SK-N-SH (cell line): ENCODE measurements at regions not wholly inside any gene's neighbourhood (a gene's known extent, or its start where the extent isn't known, plus 50 kb on each side); places are given as distances from the start of the nearest gene placed in this dataset.

Experiments used
- CTCF ChIA-PET: fragments of 300-600, 350-600 bp; formaldehyde crosslinking; extraction: SDS; loops from one replicate; lab custom pipeline; 2021; lab: Yijun Ruan, JAX
- POLR2A ChIA-PET: fragments of 350-600 bp; sonication (Branson Sonifier 250); formaldehyde crosslinking; extraction: SDS; loops from one replicate; lab custom pipeline; 2020; ENCODE audit warnings: antibody characterized with exemption, inconsistent platforms; lab: Yijun Ruan, JAX
- DNase-seq: peaks from one replicate; pipeline ENCODE4 v3.0.0; 2012
- H2AFZ ChIP-seq: fragments of 200-600 bp; sonication (generic); 2 replicates; pipeline ENCODE4 v1.8.1; 2016; ENCODE audit warnings: antibody characterized with exemption, mild to moderate bottlenecking, low read depth
- H3F3A ChIP-seq: fragments of 200-600 bp; sonication (generic); replicated peaks from 2 replicates; pipeline ENCODE3; 2016; ENCODE audit warnings: antibody characterized with exemption, mild to moderate bottlenecking; ENCODE audit not compliant: insufficient read depth
- H3K27ac ChIP-seq, 2 experiments: fragments of 200-500 bp in 1 of 2; fragments of 200-600 bp in 1 of 2; sonication (Bioruptor generic) in 1 of 2; sonication (generic), shearing (Covaris generic) in 1 of 2; 2 replicates each; pipeline versions ENCODE4 v1.5.1 to v1.6.1; 2014 to 2016; ENCODE audit warnings: low read depth in 2 of 2, inconsistent platforms in 1 of 2, low read length in 1 of 2, mild to moderate bottlenecking in 1 of 2, mixed read lengths in 1 of 2
- H3K27me3 ChIP-seq: fragments of 200-600 bp; sonication (generic), shearing (Covaris generic); 2 replicates; pipeline ENCODE4 v1.6.1; 2016; ENCODE audit warnings: mixed run types; ENCODE audit not compliant: insufficient read depth
- H3K36me3 ChIP-seq, 2 experiments: fragments of 200-500 bp in 1 of 2; fragments of 200-600 bp in 1 of 2; sonication (Bioruptor generic) in 1 of 2; sonication (generic) in 1 of 2; replicated peaks in 1 of 2; 2 replicates each; pipeline versions ENCODE3 to v1.5.1; 2014 to 2016; ENCODE audit warnings: low read length in 1 of 2, mild to moderate bottlenecking in 1 of 2; ENCODE audit not compliant: insufficient read depth in 2 of 2, control insufficient read depth in 1 of 2
- H3K4me1 ChIP-seq, 2 experiments: fragments of 200-500 bp in 1 of 2; fragments of 200-600 bp in 1 of 2; sonication (Bioruptor generic) in 1 of 2; sonication (generic), shearing (Covaris generic) in 1 of 2; 2 replicates each; pipeline versions ENCODE4 v1.5.1 to v1.6.1; 2014 to 2016; ENCODE audit warnings: low read depth in 1 of 2, low read length in 1 of 2, mixed run types in 1 of 2; ENCODE audit not compliant: insufficient read depth in 2 of 2, control insufficient read depth in 1 of 2
- H3K4me2 ChIP-seq: fragments of 200-600 bp; sonication (generic), shearing (Covaris generic); 2 replicates; pipeline ENCODE4 v1.6.1; 2017; ENCODE audit warnings: mixed run types
- H3K4me3 ChIP-seq, 2 experiments: fragments of 200-500 bp in 1 of 2; fragments of 200-600 bp in 1 of 2; sonication (Bioruptor generic) in 1 of 2; sonication (generic), shearing (Covaris generic) in 1 of 2; 2 replicates each; pipeline versions ENCODE4 v1.5.1 to v1.8.1; 2014 to 2016; ENCODE audit warnings: low read depth in 2 of 2, inconsistent platforms in 1 of 2, low read length in 1 of 2, mild to moderate bottlenecking in 1 of 2, mixed read lengths in 1 of 2, moderate library complexity in 1 of 2
- H3K79me2 ChIP-seq: fragments of 200-600 bp; sonication (generic); 2 replicates; pipeline ENCODE4 v1.8.1; 2017; ENCODE audit warnings: mild to moderate bottlenecking; ENCODE audit not compliant: insufficient read depth
- H3K9ac ChIP-seq: fragments of 200-600 bp; sonication (generic); 2 replicates; pipeline ENCODE4 v1.6.1; 2017; ENCODE audit warnings: mixed run types
- H3K9me2 ChIP-seq: fragments of 200-600 bp; sonication (generic); 2 replicates; pipeline ENCODE4 v1.6.1; 2017; ENCODE audit warnings: mixed run types
- H3K9me3 ChIP-seq: fragments of 200-600 bp; sonication (generic); 2 replicates; pipeline ENCODE4 v1.6.1; 2017; ENCODE audit warnings: mixed run types, mild to moderate bottlenecking, moderate library complexity
- H4K20me1 ChIP-seq: fragments of 200-600 bp; sonication (generic); 2 replicates; pipeline ENCODE4 v1.6.1; 2017; ENCODE audit warnings: mild to moderate bottlenecking, mixed run types; ENCODE audit not compliant: insufficient read depth
- CTCF ChIP-seq: fragments of 200-600 bp; sonication (generic); IDR thresholded peaks from 2 replicates; pipeline ENCODE4 v1.6.1; 2017; ENCODE audit warnings: antibody characterized with exemption, mild to moderate bottlenecking, moderate library complexity
- ELF1 ChIP-seq: IDR thresholded peaks from 2 replicates; pipeline ENCODE4 v1.4.0; 2012
- GABPA ChIP-seq: IDR thresholded peaks from 2 replicates; pipeline ENCODE4 v1.4.0; 2012; ENCODE audit warnings: low read depth, mild to moderate bottlenecking
- GATA2 ChIP-seq: sonication (generic); formaldehyde crosslinking; IDR thresholded peaks from 2 replicates; pipeline ENCODE4 v1.5.0; 2020; ENCODE audit warnings: mild to moderate bottlenecking, missing genetic modification reagents
- IRF3 ChIP-seq: fragments of 150-350 bp; IDR thresholded peaks from 2 replicates; pipeline ENCODE4 v1.6.1; 2016; ENCODE audit warnings: mild to moderate bottlenecking, low read depth, low read length
- JUND ChIP-seq: IDR thresholded peaks from 2 replicates; pipeline ENCODE4 v1.4.0; 2012
- MEF2A ChIP-seq: IDR thresholded peaks from 2 replicates; pipeline ENCODE4 v1.4.0; 2012; ENCODE audit warnings: low read depth, borderline replicate concordance
- MXI1 ChIP-seq: IDR thresholded peaks from 2 replicates; pipeline ENCODE4 v1.6.1; 2012; ENCODE audit warnings: mild to moderate bottlenecking, low read depth, low read length, improper control_type of control experiment
- NFIC ChIP-seq: IDR thresholded peaks from 2 replicates; pipeline ENCODE4 v1.4.0; 2012; ENCODE audit warnings: borderline replicate concordance
- NRF1 ChIP-seq: IDR thresholded peaks from 2 replicates; pipeline ENCODE4 v1.6.1; 2012; ENCODE audit warnings: low read depth, mild to moderate bottlenecking, low read length
- PBX3 ChIP-seq: IDR thresholded peaks from 2 replicates; pipeline ENCODE4; 2012
- RFX5 ChIP-seq: IDR thresholded peaks from 2 replicates; pipeline ENCODE4 v1.6.1; 2012; ENCODE audit warnings: mild to moderate bottlenecking, improper control_type of control experiment, low read length
- SIN3A ChIP-seq: IDR thresholded peaks from 2 replicates; pipeline ENCODE4 v1.6.1; 2012; ENCODE audit warnings: low read depth, mild to moderate bottlenecking, low read length, moderate library complexity, borderline replicate concordance
- TAF1 ChIP-seq: IDR thresholded peaks from 2 replicates; pipeline ENCODE4 v1.6.1; 2012; ENCODE audit warnings: low read depth, mild to moderate bottlenecking, low read length, moderate library complexity, borderline replicate concordance
- TEAD4 ChIP-seq: IDR thresholded peaks from 2 replicates; pipeline ENCODE4 v1.4.0; 2012; ENCODE audit warnings: mild to moderate bottlenecking, borderline replicate concordance; ENCODE audit not compliant: insufficient read depth
- USF1 ChIP-seq: IDR thresholded peaks from 2 replicates; pipeline ENCODE4 v1.4.0; 2012; ENCODE audit warnings: low read depth, borderline replicate concordance
- USF2 ChIP-seq: fragments of 150-350 bp; IDR thresholded peaks from 2 replicates; pipeline ENCODE4 v1.6.1; 2017; ENCODE audit warnings: antibody characterized with exemption, low read length, low read depth, borderline replicate concordance
- WGBS: methylation state at CpG from one replicate; pipeline ENCODE4 v1.1.6; 2017; ENCODE audit warnings: low lambda C conversion rate; 5-methylcytosine and 5-hydroxymethylcytosine counted together

- H3K4me2 ChIP-seq, result no peak overlapping the region
- WGBS, result 69% methylated on average over 11 of the region's 21 CpGs
- H3K9me3 ChIP-seq, result no peaks in the 10 kb centered on the region
- DNase-seq, result no peak
- no peaks in the 10 kb centered on the region for H4K20me1 ChIP-seq
- POLR2A ChIA-PET, result no interaction called here
- H3K27me3 ChIP-seq, result no peaks in the 10 kb centered on the region
- no peak overlapping the region for H3K4me3 ChIP-seq
- H3K9me2 ChIP-seq, result no peaks in the 10 kb centered on the region
- CTCF ChIA-PET, result interaction anchor here (1.7 kb wide), 1 partner anchor 293 kb away, joined by 5 read pairs; no protein-coding TSS in a partner anchor
- no peaks in the 10 kb centered on the region for H3K36me3 ChIP-seq
- no peak overlapping the region for H3K9ac ChIP-seq
- no peak overlapping the region for H3K27ac ChIP-seq
- no peaks in the 10 kb centered on the region for H3F3A ChIP-seq
- no peaks in the 10 kb centered on the region for H3K79me2 ChIP-seq
- no peak overlapping the region for H2AFZ ChIP-seq
- peaks cover 0 to 6% of the 10 kb centered on the region in 2 experiments; a peak in 1 of 4 replicates for H3K4me1 ChIP-seq
- TF ChIP-seq GABPA (no peak), USF1 (no peak), JUND (no peak), MEF2A (no peak), TAF1 (no peak), RFX5 (no peak), NRF1 (no peak), GATA2 (CRISPR knock-in tag) (no peak), NFIC (no peak), IRF3 (no peak), USF2 (no peak), ELF1 (no peak), SIN3A (no peak), PBX3 (no peak), TEAD4 (no peak), CTCF (no peak), MXI1 (no peak)
- TF ChIP-seq, all 33 proteins: peak for 0
Measured at GRCh38 chr12:131209082-131210070, 255.7 kb downstream of the ADGRD1 start.
